ENCODE measurements at regions not wholly inside any gene's neighbourhood (a gene's known extent, or its start where the extent isn't known, plus 50 kb on each side); places are given as distances from the start of the nearest gene placed in this dataset.

GRCh38 chr2:66683599-66683998 lies 248.7 kb downstream of the MEIS1 start:
- no peak for TF ChIP-seq CTCF (IDR thresholded peaks at IDR 0.05; ENCODE audit: low read length)
- no peak for TF ChIP-seq EZH2 (optimal IDR thresholded peaks at IDR 0.05; ENCODE audit: low read depth, low read length)

All from MM.1S (cell line).